ENCODE measurements at regions not wholly inside any gene's neighbourhood (a gene's known extent, or its start where the extent isn't known, plus 50 kb on each side); places are given as distances from the start of the nearest gene placed in this dataset.

DNA sequence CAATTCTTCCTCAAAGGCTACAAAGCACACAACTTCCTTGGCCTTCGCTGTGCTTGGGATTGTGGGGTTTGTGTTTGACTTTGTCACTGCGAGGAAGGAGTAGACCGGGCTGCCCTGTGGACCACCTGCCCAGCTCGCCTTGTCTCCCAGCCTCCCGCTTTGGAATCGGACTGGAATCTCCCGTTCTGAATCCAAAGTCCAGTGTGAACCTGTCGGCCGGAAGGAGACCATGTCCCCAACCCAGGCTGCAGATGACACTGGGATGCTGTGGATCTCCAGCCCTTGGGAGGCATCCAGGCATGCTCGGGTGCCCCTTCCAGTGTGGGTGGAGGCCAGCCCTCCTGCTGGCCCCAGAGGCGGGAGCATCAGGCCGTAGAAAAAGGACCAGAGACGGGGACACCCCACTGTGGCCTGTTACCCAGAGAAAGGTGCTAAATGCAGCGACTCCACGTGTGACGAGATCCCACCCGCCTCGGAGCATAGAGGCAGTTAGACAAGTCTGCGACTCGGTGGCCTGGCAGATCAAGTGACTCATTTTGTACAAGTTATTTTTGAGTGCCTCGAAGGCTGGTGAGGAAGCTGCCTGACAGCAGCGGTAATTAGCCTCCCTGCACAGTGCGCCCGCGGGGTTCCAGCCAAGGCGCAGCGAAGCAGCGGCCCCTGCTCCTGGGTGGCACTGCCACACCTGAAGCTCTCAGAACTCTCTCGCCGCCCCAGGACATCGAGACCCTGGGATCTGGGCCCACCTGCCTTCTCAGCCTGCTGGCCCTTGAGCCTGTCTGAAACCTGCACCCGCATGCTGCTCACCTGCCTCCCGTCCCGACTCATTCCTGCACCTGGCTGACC is 57.5 kb downstream of the ADRA2C start:
- TF ChIP-seq, protein P1, sequence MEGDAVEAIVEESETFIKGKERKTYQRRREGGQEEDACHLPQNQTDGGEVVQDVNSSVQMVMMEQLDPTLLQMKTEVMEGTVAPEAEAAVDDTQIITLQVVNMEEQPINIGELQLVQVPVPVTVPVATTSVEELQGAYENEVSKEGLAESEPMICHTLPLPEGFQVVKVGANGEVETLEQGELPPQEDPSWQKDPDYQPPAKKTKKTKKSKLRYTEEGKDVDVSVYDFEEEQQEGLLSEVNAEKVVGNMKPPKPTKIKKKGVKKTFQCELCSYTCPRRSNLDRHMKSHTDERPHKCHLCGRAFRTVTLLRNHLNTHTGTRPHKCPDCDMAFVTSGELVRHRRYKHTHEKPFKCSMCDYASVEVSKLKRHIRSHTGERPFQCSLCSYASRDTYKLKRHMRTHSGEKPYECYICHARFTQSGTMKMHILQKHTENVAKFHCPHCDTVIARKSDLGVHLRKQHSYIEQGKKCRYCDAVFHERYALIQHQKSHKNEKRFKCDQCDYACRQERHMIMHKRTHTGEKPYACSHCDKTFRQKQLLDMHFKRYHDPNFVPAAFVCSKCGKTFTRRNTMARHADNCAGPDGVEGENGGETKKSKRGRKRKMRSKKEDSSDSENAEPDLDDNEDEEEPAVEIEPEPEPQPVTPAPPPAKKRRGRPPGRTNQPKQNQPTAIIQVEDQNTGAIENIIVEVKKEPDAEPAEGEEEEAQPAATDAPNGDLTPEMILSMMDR (IDR thresholded peaks at IDR 0.05; ENCODE audit: insufficient read depth, low read length, poor library complexity, severe bottlenecking) = no peak
- TF ChIP-seq EZH2phosphoT487 (conservative IDR thresholded peaks at IDR 0.05; ENCODE audit: low read length) = no peak
